HG02798 (cell line): ENCODE measurements at regions not wholly inside any gene's neighbourhood (a gene's known extent, or its start where the extent isn't known, plus 50 kb on each side); places are given as distances from the start of the nearest gene placed in this dataset.
"Not testable (repeated sequence)": the region's sequence is repeated elsewhere in the genome, so short reads cannot be mapped to it uniquely, and the experiment has no call there.

ENCODE experiments used
- ATAC-seq: cut with Tn5 transposase; IDR thresholded peaks from one replicate; pipeline ENCODE4 v1.9.1; 2021; ENCODE audit warnings: mild to moderate bottlenecking; ENCODE audit not compliant: unreplicated experiment, poor library complexity

DNA sequence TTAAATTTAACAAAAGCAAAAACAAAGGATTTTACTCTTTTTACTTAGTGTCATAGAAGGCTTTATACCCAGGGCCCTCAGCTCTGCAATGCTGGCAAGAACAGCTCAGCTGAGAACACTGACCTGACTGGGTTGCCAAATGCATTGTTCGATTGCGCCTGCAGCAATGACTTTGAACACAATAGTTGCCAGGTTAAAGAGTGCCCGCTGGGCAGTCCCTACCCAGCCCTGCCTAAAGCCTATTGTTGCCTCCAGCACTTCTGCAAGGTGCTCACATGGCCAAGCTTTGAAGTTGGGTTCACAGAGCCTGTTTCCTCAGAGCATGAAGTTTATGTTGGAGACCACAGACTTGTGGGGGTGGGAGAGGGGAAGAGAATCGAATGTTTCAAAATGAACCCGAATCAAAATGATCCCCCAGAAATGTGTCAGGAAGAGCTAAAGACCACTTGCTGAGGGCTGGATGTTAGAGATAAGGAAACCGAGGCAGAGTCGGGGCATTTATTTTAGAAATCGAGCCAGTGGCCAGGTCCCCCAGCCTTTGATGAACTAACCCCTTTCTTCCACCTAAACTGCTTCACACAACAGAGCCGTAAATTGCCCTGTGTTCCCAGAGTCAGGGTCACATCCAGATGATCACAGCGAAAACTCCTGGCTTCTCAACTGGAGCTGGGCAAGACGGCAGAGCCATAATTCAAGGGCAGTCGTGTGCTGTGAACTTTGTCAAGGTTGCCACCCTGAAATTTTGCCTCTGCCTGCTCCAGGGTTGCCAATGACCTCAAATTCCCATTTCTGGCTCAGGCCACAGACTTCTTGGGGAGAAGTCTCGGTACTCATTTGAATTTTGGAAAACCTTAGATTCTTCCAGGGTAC lies 55.0 kb downstream of the FOXA2 start:
- no peak for ATAC-seq

DNA sequence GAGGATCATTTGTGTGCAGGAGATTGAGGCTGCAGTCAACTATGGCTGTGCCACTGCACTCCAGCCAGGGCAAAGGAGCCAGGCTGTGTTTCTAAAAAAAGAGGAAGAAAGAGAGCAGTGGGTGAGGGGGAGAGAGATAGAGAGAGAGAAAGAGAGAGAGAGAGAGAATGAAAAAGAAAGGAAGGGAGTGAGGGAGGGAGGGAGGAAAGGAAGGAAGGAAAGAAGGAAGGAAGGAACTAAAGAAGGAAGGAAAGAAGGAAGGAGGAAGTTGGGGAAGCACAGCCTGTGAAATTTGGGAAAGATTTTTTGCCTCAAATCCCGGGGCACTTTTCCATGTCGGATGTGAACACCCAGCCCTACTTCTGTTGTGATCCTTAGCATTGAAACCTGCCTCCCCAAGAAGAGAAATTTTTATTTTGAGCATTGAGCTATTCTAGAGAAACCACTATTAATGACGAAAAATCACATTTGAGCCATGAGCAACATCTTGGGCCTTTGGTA lies 57.8 kb downstream of the FOXA2 start:
- ATAC-seq, result no peak

DNA sequence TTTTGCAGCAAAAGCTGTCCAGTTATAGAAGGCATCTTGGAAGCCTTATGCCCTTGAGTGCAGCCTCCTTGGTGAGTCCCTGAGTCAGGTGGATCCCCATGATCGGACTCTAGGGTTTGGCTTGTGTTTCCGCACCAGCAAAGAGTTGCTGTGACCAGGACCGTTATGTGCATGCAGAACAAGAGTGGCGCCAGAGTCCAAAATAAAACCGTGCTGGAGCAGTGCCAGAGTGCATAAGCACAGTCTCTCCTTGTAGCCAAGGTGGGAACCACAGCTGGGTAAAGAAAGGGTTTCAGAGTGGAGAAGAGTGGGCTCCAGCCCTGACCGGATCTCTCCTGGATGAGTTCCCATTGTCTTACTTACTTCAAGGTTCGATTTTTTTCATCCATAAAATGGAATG lies 58.6 kb downstream of the FOXA2 start:
- no peak for ATAC-seq

- no peak for ATAC-seq
These were observed 59.1 kb downstream of the FOXA2 start for GRCh38 chr20:22525069-22525820.

- ATAC-seq, result no peak
These were observed 59.9 kb downstream of the FOXA2 start for GRCh38 chr20:22524393-22525015.

DNA sequence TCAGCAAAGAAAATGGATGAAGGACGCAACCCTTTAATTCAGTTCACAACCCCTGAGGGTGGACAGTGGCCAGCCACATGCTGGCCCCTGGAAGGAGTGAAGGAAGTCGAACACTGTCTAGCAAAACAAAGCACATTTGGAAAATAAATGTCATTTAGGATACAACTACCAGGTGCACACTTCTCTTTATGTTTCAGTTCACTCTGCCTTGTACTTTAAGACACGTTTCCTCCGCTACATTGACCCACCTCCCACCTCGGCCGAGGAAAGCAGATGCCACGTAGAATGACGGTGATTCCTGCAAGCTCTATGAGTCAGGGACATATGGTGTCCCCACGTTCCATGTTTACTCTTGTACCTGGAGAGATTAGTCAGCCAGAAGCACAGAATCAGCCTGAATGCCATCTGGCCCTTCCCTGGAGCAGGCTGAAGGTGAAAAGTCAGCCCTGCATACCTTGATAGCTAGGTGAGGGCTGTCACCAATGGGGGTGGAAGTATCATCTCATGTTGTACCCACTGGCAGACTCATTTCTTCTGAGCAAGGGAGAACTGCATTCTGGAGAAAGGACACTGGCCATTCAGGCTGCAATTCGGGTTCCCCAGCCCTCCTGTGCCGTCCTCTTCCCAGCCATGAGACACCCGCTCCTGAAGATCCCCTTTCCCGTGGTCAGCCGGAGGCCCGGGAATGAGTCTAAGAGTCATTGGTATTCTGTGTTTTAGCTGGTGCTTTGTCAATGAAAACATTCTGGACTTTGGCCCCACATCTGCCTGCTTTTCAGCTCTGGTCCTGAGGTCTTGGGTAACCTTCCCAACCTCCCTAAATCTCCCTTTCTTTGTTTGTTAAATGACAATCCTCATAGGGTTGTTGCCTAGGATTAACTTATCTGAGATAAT lies 60.6 kb downstream of the FOXA2 start:
- ATAC-seq, result no peak

- ATAC-seq, result no peak
These were observed 61.3 kb downstream of the FOXA2 start for GRCh38 chr20:22523128-22523498.

DNA sequence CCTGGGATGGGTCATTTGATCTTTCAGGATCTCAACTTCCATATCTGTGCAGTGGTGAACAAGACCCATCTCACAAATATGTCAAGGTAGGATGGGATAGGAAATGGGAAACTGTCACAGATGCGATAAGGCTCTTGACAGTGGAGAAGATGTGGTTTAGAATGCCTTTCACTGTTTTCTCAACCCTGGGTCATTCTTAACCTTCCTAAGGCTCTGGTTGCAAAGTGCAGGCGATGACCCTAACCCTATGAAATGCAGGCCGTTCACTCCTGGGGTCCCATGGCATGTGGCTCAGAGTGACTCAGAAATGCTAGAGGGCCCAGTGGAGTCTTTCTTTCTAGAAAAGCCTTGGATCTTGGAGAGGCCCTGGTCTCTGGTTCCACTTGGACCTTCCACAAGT lies 61.7 kb downstream of the FOXA2 start:
- ATAC-seq, result no peak

DNA sequence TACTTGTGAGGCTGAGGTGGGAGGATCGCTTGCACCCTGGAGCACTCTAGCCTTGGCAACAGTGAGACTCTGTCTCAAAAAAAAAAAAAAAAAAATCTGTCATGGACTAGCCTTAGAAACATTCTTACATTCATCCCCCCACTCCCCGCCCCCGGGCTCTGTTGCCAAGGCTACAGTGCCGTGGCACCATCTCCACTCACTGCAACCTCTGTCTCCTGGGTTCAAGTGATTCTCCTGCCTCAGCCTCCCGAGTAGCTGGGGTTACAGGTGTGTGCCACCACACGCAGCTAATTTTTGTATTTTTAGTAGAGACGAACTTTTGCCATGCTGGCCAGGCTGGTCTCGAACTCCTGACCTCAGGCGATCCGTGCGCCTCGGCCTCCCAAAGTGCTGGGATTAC lies 62.4 kb downstream of the FOXA2 start:
- not testable (repeated sequence) for ATAC-seq

DNA sequence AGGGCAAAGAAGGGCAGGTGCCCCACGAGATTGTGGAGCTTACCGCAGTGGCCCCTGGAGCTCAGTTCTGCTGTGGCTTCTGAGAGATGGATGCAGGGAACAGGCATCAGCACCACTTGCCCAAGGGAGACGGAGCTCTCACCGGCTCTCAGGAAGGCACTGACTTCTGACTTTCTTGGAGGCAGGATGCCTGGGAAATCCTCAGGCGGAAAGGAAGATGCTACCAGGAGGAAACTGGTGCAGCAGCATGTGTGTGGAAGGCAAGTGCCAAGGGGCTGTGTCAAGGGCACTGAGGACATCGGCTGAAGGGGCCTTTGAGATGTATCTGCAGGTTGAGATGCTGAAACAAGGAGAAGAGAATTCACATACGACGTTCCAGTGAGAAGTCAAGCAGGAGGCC lies 64.0 kb downstream of the FOXA2 start:
- ATAC-seq, result no peak

DNA sequence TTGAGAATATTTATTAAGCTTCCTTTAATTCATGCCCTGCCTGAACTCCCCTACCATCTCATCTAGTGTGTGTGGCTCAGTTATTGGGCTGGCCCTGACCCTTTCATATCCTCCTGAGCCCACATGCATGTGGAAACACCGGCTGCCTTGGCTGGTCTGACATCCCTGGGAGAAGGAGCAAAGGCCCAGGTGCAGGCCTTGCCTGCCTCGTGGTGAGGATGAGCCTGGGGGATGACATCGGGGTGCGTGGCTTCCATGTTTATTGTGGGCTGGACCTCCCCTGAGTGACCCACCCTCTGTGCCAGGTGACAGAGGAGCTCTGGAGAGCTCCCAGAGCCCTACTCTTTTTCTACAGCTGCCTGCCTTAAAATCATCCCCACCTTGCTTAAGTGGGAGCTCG lies 69.1 kb downstream of the FOXA2 start:
- no peak for ATAC-seq

DNA sequence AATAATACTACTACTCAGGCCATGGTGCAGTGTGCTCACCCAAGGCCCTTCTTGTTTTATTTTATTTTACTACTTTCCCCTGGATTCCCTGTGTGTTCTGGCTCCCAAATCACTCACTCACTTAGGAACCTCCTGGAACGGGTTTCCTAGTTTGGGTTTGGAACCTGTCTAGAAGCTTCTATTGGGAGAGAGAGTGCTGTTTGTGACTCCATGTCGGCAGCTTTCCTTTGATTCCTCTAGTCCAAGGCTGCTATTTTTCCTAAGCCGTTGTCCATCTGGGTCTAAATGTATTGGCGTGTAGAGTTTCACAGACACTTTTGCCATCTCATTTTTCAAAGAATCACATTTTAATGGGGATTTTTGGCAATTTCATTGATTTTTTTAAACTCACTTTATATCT lies 70.8 kb downstream of the FOXA2 start:
- no peak for ATAC-seq

- ATAC-seq, result no peak
These were observed 71.4 kb downstream of the FOXA2 start for GRCh38 chr20:22512911-22513489.

GRCh38 chr20:22511943-22512910 lies 72.1 kb downstream of the FOXA2 start:
- ATAC-seq, result no peak

DNA sequence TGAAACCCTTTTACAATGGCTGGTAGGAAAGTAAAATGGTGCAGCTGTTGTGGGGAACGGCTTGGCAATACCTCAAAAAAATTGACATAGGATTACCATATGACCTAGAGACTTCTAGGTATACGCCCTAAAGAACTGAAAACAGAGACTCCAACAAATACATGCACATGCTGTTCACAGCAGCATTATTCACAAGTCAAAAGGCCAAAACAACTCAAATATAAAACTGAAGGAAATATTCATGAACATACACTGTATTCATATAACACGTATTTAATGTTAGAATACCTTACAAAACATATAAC lies 74.6 kb downstream of the FOXA2 start:
- ATAC-seq, result no peak

GRCh38 chr20:22509090-22509842 lies 75.1 kb downstream of the FOXA2 start:
- ATAC-seq, result no peak

GRCh38 chr20:22508426-22508825 lies 75.9 kb downstream of the FOXA2 start:
- ATAC-seq, result no peak
